ENCODE measurements at regions not wholly inside any gene's neighbourhood (a gene's known extent, or its start where the extent isn't known, plus 50 kb on each side); places are given as distances from the start of the nearest gene placed in this dataset.

- ATAC-seq (ENCODE audit: low read depth in 2 of 2) (no peak), DNase-seq (no peak)
- H3K4me3 Mint-ChIP-seq: no peak overlapping the region
- no peaks in the 10 kb centered on the region for H3K4me1 Mint-ChIP-seq
- Histone ChIP-seq H3K36me3 (ENCODE audit: control insufficient read depth, insufficient read depth, low read length) (no peaks in the 10 kb centered on the region), H3K27ac (ENCODE audit: insufficient read depth, low read length, poor library complexity, severe bottlenecking) (no peak overlapping the region), H3K4me1 (ENCODE audit: control insufficient read depth, insufficient read depth, low read length, poor library complexity, severe bottlenecking) (no peaks in the 10 kb centered on the region), H3K27me3 (ENCODE audit: control insufficient read depth, insufficient read depth, low read length) (no peaks in the 10 kb centered on the region), H3K4me3 (ENCODE audit: low read depth, low read length) (no peak overlapping the region), H3K9me3 (ENCODE audit: control insufficient read depth in 2 of 2, low read length in 2 of 2) (peaks cover 10 to 11% of the 10 kb centered on the region in 2 experiments)
- H3K27me3 Mint-ChIP-seq: no peaks in the 10 kb centered on the region
- no peak overlapping the region for H3K27ac Mint-ChIP-seq
- H3K9me3 Mint-ChIP-seq: peaks cover 0 to 24% (median 3%) of the 10 kb centered on the region in 7 donors
- H3K36me3 Mint-ChIP-seq: no peaks in the 10 kb centered on the region
Observed at GRCh38 chr11:69387409-69387885, 93.5 kb downstream of the MYEOV start.

GRCh38 chr11:69388210-69388609, 93.3 kb upstream of the LINC01488 start:
- H3K36me3 Mint-ChIP-seq: no peaks in the 10 kb centered on the region
- H3K9me3 ChIP-seq (ENCODE audit: control insufficient read depth in 2 of 2, low read length in 2 of 2): peaks cover 10 to 11% of the 10 kb centered on the region in 2 experiments
- H3K4me3 Mint-ChIP-seq: no peak overlapping the region

GRCh38 chr11:69388661-69389060, 92.8 kb upstream of the LINC01488 start:
- Histone ChIP-seq H3K27ac (ENCODE audit: insufficient read depth, low read length, poor library complexity, severe bottlenecking) (no peak overlapping the region), H3K36me3 (ENCODE audit: control insufficient read depth, insufficient read depth, low read length) (no peaks in the 10 kb centered on the region), H3K4me3 (ENCODE audit: low read depth, low read length) (no peak overlapping the region), H3K27me3 (ENCODE audit: control insufficient read depth, insufficient read depth, low read length) (no peaks in the 10 kb centered on the region), H3K9me3 (ENCODE audit: control insufficient read depth in 2 of 2, low read length in 2 of 2) (peaks cover 10 to 11% of the 10 kb centered on the region in 2 experiments), H3K4me1 (ENCODE audit: control insufficient read depth, insufficient read depth, low read length, poor library complexity, severe bottlenecking) (no peaks in the 10 kb centered on the region)
- Mint-ChIP-seq H3K36me3 (no peaks in the 10 kb centered on the region), H3K27me3 (no peaks in the 10 kb centered on the region), H3K4me1 (no peaks in the 10 kb centered on the region), H3K9me3 (peaks cover 0 to 24% (median 3%) of the 10 kb centered on the region in 7 donors), H3K4me3 (no peak overlapping the region), H3K27ac (no peak overlapping the region)
- DNase-seq (no peak), ATAC-seq (ENCODE audit: low read depth in 2 of 2) (no peak)

More at GRCh38 chr11:69388210-69388609, 93.3 kb upstream of the LINC01488 start:
- no peaks in the 10 kb centered on the region for H3K4me1 ChIP-seq (ENCODE audit: control insufficient read depth, insufficient read depth, low read length, poor library complexity, severe bottlenecking)
- Mint-ChIP-seq H3K27me3 (no peaks in the 10 kb centered on the region), H3K27ac (no peak overlapping the region), H3K4me1 (no peaks in the 10 kb centered on the region), H3K9me3 (peaks cover 0 to 24% (median 3%) of the 10 kb centered on the region in 7 donors)
- H3K27me3 ChIP-seq (ENCODE audit: control insufficient read depth, insufficient read depth, low read length): no peaks in the 10 kb centered on the region
- H3K4me3 ChIP-seq (ENCODE audit: low read depth, low read length): no peak overlapping the region
- no peaks in the 10 kb centered on the region for H3K36me3 ChIP-seq (ENCODE audit: control insufficient read depth, insufficient read depth, low read length)
- ATAC-seq (ENCODE audit: low read depth in 2 of 2) (no peak), DNase-seq (peak in 1 of 3 donors; percentile 7)
- H3K27ac ChIP-seq (ENCODE audit: insufficient read depth, low read length, poor library complexity, severe bottlenecking): no peak overlapping the region

- Histone ChIP-seq H3K4me3 (ENCODE audit: low read depth, low read length) (no peak overlapping the region), H3K36me3 (ENCODE audit: control insufficient read depth, insufficient read depth, low read length) (no peaks in the 10 kb centered on the region)
- no peaks in the 10 kb centered on the region for H3K27me3 Mint-ChIP-seq
Observed at GRCh38 chr11:69390561-69390960, 90.9 kb upstream of the LINC01488 start.

GRCh38 chr11:69391192-69392103, 90.0 kb upstream of the LINC01488 start:
- Histone ChIP-seq H3K4me3 (ENCODE audit: low read depth, low read length) (no peak overlapping the region), H3K9me3 (ENCODE audit: control insufficient read depth in 2 of 2, low read length in 2 of 2) (peaks cover 10 to 11% of the 10 kb centered on the region in 2 experiments), H3K27ac (ENCODE audit: insufficient read depth, low read length, poor library complexity, severe bottlenecking) (no peak overlapping the region), H3K36me3 (ENCODE audit: control insufficient read depth, insufficient read depth, low read length) (no peaks in the 10 kb centered on the region), H3K27me3 (ENCODE audit: control insufficient read depth, insufficient read depth, low read length) (no peaks in the 10 kb centered on the region), H3K4me1 (ENCODE audit: control insufficient read depth, insufficient read depth, low read length, poor library complexity, severe bottlenecking) (no peaks in the 10 kb centered on the region)
- no peaks in the 10 kb centered on the region for H3K36me3 Mint-ChIP-seq
- H3K9me3 Mint-ChIP-seq: peaks cover 0 to 24% (median 3%) of the 10 kb centered on the region in 7 donors
- H3K27me3 Mint-ChIP-seq: no peaks in the 10 kb centered on the region
- no peak for ATAC-seq (ENCODE audit: low read depth in 2 of 2)
- no peak for DNase-seq
- H3K4me3 Mint-ChIP-seq: no peak overlapping the region
- no peaks in the 10 kb centered on the region for H3K4me1 Mint-ChIP-seq
- no peak overlapping the region for H3K27ac Mint-ChIP-seq

More at GRCh38 chr11:69390561-69390960, 90.9 kb upstream of the LINC01488 start:
- no peaks in the 10 kb centered on the region for H3K4me1 Mint-ChIP-seq
- DNase-seq: no peak
- Histone ChIP-seq H3K9me3 (ENCODE audit: control insufficient read depth in 2 of 2, low read length in 2 of 2) (peaks cover 10 to 11% of the 10 kb centered on the region in 2 experiments), H3K27me3 (ENCODE audit: control insufficient read depth, insufficient read depth, low read length) (no peaks in the 10 kb centered on the region), H3K4me1 (ENCODE audit: control insufficient read depth, insufficient read depth, low read length, poor library complexity, severe bottlenecking) (no peaks in the 10 kb centered on the region), H3K27ac (ENCODE audit: insufficient read depth, low read length, poor library complexity, severe bottlenecking) (no peak overlapping the region)
- no peak overlapping the region for H3K27ac Mint-ChIP-seq
- H3K36me3 Mint-ChIP-seq: no peaks in the 10 kb centered on the region
- peaks cover 0 to 24% (median 3%) of the 10 kb centered on the region in 7 donors for H3K9me3 Mint-ChIP-seq
- ATAC-seq (ENCODE audit: low read depth in 2 of 2): no peak
- no peak overlapping the region for H3K4me3 Mint-ChIP-seq

DNA sequence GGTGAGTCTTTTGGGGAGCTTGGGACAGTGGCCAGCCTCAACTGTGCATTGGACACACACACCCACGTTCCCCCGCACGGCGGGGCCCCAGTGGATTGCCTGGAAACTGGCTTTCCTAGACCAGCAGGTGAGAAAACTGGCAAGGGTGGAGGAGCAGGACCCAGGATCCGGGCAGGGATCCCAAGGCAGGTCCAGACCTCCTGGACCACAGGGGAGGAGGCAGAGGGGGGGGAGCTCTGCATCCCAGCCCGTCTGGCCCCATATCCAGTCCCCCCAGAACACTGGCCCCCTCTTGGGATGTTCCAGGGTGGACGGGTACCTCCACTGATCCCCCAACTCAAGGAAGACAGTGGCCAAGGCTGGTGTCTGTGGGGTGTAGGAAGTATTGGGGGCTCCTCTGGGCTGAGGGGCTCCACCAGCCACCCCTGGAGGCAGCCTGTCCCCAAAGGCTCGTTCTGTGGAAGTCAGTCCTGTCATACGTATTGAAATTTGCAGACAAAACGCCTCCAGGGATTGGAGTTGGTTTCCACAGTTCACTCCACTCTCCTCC, 89.3 kb upstream of the LINC01488 start:
- Mint-ChIP-seq H3K4me3 (no peak overlapping the region), H3K27me3 (no peaks in the 10 kb centered on the region), H3K4me1 (no peaks in the 10 kb centered on the region), H3K9me3 (peaks cover 0 to 22% (median 3%) of the 10 kb centered on the region in 7 donors), H3K36me3 (no peaks in the 10 kb centered on the region), H3K27ac (no peak overlapping the region)
- Histone ChIP-seq H3K36me3 (ENCODE audit: control insufficient read depth, insufficient read depth, low read length) (no peaks in the 10 kb centered on the region), H3K27me3 (ENCODE audit: control insufficient read depth, insufficient read depth, low read length) (no peaks in the 10 kb centered on the region), H3K4me1 (ENCODE audit: control insufficient read depth, insufficient read depth, low read length, poor library complexity, severe bottlenecking) (no peaks in the 10 kb centered on the region), H3K9me3 (ENCODE audit: control insufficient read depth in 2 of 2, low read length in 2 of 2) (peaks cover 10 to 11% of the 10 kb centered on the region in 2 experiments), H3K27ac (ENCODE audit: insufficient read depth, low read length, poor library complexity, severe bottlenecking) (no peak overlapping the region), H3K4me3 (ENCODE audit: low read depth, low read length) (no peak overlapping the region)
- ATAC-seq (ENCODE audit: low read depth in 2 of 2): no peak
- DNase-seq: no peak

GRCh38 chr11:69393178-69393832, 88.2 kb upstream of the LINC01488 start:
- Mint-ChIP-seq H3K36me3 (no peaks in the 10 kb centered on the region), H3K9me3 (peaks cover 0 to 11% (median under 1%) of the 10 kb centered on the region in 7 donors), H3K4me3 (no peak overlapping the region), H3K27me3 (no peaks in the 10 kb centered on the region), H3K4me1 (no peaks in the 10 kb centered on the region), H3K27ac (peak overlapping the region in 1 of 3 donors; percentile 75)
- no peak overlapping the region for H3K4me3 ChIP-seq (ENCODE audit: low read depth, low read length)
- ATAC-seq (ENCODE audit: low read depth in 2 of 2): no peak
- H3K4me1 ChIP-seq (ENCODE audit: control insufficient read depth, insufficient read depth, low read length, poor library complexity, severe bottlenecking): no peaks in the 10 kb centered on the region
- peaks cover 5 to 6% of the 10 kb centered on the region in 2 experiments for H3K9me3 ChIP-seq (ENCODE audit: control insufficient read depth in 2 of 2, low read length in 2 of 2)
- no peaks in the 10 kb centered on the region for H3K36me3 ChIP-seq (ENCODE audit: control insufficient read depth, insufficient read depth, low read length)
- no peak overlapping the region for H3K27ac ChIP-seq (ENCODE audit: insufficient read depth, low read length, poor library complexity, severe bottlenecking)
- no peaks in the 10 kb centered on the region for H3K27me3 ChIP-seq (ENCODE audit: control insufficient read depth, insufficient read depth, low read length)
- no peak for DNase-seq
